H7 (cell line): ENCODE measurements at regions not wholly inside any gene's neighbourhood (a gene's known extent, or its start where the extent isn't known, plus 50 kb on each side); places are given as distances from the start of the nearest gene placed in this dataset.

Experiments
- DNase-seq: peaks from one replicate; pipeline ENCODE4 v3.0.0; 2012
- H3K27me3 ChIP-seq: 2 replicates; pipeline ENCODE4 v1.6.0; 2011; ENCODE audit warnings: mild to moderate bottlenecking, low read length; ENCODE audit not compliant: control insufficient read depth, insufficient read depth
- H3K36me3 ChIP-seq: replicated peaks from 2 replicates; pipeline ENCODE4 v1.5.1; 2011; ENCODE audit warnings: low read length; ENCODE audit not compliant: control insufficient read depth, insufficient read depth
- H3K4me3 ChIP-seq: 2 replicates; pipeline ENCODE4 v1.5.1; 2011; ENCODE audit warnings: low read depth, mild to moderate bottlenecking, control low read depth, low read length, moderate library complexity; ENCODE audit not compliant: insufficient read depth

GRCh38 chr21:31397515-31397926 is 53.5 kb upstream of the TIAM1 start:
- Histone ChIP-seq H3K36me3 (no peaks in the 10 kb centered on the region), H3K27me3 (no peaks in the 10 kb centered on the region), H3K4me3 (no peak overlapping the region)
- DNase-seq, result no peak

GRCh38 chr21:31397030-31397429 is 53.0 kb upstream of the TIAM1 start:
- H3K4me3 ChIP-seq, result no peak overlapping the region
- H3K36me3 ChIP-seq, result no peaks in the 10 kb centered on the region
- no peak for DNase-seq
- no peaks in the 10 kb centered on the region for H3K27me3 ChIP-seq

- Histone ChIP-seq H3K36me3 (no peaks in the 10 kb centered on the region), H3K27me3 (no peaks in the 10 kb centered on the region), H3K4me3 (no peak overlapping the region)
- DNase-seq, result no peak
These were observed 52.3 kb upstream of the TIAM1 start for GRCh38 chr21:31396399-31396798.

GRCh38 chr21:31395791-31396190 is 51.7 kb upstream of the TIAM1 start:
- H3K27me3 ChIP-seq, result no peaks in the 10 kb centered on the region
- H3K36me3 ChIP-seq, result no peaks in the 10 kb centered on the region
- H3K4me3 ChIP-seq, result no peak overlapping the region
- no peak for DNase-seq

- Histone ChIP-seq H3K27me3 (no peaks in the 10 kb centered on the region), H3K36me3 (no peaks in the 10 kb centered on the region), H3K4me3 (no peak overlapping the region)
- DNase-seq, result no peak
These were observed 51.2 kb upstream of the TIAM1 start for GRCh38 chr21:31395268-31395667.

GRCh38 chr21:31394309-31394708 is 50.2 kb upstream of the TIAM1 start:
- no peak for DNase-seq
- Histone ChIP-seq H3K27me3 (no peaks in the 10 kb centered on the region), H3K36me3 (no peaks in the 10 kb centered on the region)

More at GRCh38 chr21:31394309-31394708, 50.2 kb upstream of the TIAM1 start:
- H3K4me3 ChIP-seq, result no peak overlapping the region
